ENCODE measurements at regions not wholly inside any gene's neighbourhood (a gene's known extent, or its start where the extent isn't known, plus 50 kb on each side); places are given as distances from the start of the nearest gene placed in this dataset.

DNA sequence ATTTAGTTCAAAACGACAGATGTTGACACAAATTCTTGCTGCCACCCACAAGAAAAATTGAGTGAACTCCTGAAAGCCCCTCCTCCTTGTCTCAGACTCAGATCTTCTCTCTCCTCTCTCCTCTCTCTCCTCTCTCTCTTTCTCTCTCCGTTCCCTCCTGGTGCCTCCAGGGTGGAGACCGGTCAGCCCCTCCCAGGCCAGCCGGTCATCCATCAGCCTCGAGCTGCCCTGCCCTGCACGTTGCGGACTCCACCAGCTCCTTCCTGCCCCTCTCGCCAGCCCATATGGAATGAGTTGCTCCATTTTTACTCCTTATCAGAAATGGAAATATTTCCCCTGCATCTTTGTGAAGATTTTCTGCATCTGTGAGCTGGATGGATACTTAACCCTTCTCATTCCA is 103.8 kb downstream of the TBX5 start:
- H3K4me3 ChIP-seq (replicated peaks in 1 of 3; ENCODE audit: insufficient read depth in 1 of 3, low read depth in 1 of 3, low read length in 3 of 3), result no peak overlapping the region
- no peaks in the 10 kb centered on the region for H4K20me1 ChIP-seq (replicated peaks; ENCODE audit: control insufficient read depth, extremely low read depth, insufficient read depth, low read length)
- CTCF ChIA-PET, result no interaction called here
- H3K4me2 ChIP-seq (ENCODE audit: insufficient read depth, low read length), result no peak overlapping the region
- dilution Hi-C loops (cut with MboI; ENCODE audit: extremely low pct_ligation_motif_present, low sequenced_read_pairs), result no loop called here
- POLR2A ChIA-PET, result no interaction called here
- no peak overlapping the region for H3K27ac ChIP-seq (ENCODE audit: insufficient read depth, low read depth, low read length)
- DNase-seq (ENCODE audit: low read depth, low spot score) (no peak), FAIRE-seq (no peak)
- H3K9me1 ChIP-seq (replicated peaks; ENCODE audit: control insufficient read depth, extremely low read depth, insufficient read depth, low read length), result no peaks in the 10 kb centered on the region
- no peaks in the 10 kb centered on the region for H3K9me3 ChIP-seq (replicated peaks; ENCODE audit: control insufficient read depth, insufficient read depth, low read length)
- no peaks in the 10 kb centered on the region for H3K36me3 ChIP-seq (ENCODE audit: control insufficient read depth in 2 of 2, extremely low read depth in 1 of 2, insufficient read depth in 2 of 2, low read length in 2 of 2)
- H3K79me2 ChIP-seq (ENCODE audit: control insufficient read depth, insufficient read depth, low read length), result no peaks in the 10 kb centered on the region
- no TSS peak for BruUV-seq (replicated peaks)
- H3K27me3 ChIP-seq (ENCODE audit: control insufficient read depth in 2 of 2, insufficient read depth in 2 of 2, low read length in 2 of 2), result no peaks in the 10 kb centered on the region
- intact Hi-C loops (cut with micrococcal nuclease), result no loop called here
- no peak for TF ChIP-seq POLR2AphosphoS5 (IDR thresholded peaks at IDR 0.05; ENCODE audit: insufficient read depth, low read depth, low read length)
- TF ChIP-seq JUN (IDR thresholded peaks at IDR 0.05; ENCODE audit: borderline replicate concordance, insufficient read depth, insufficient read length, low read depth), result no peak
- no peak for TF ChIP-seq MAX (IDR thresholded peaks at IDR 0.05; ENCODE audit: insufficient read depth, insufficient read length)
- TF ChIP-seq GATA2 (IDR thresholded peaks at IDR 0.05; ENCODE audit: insufficient read depth, insufficient read length, low read depth, low read length), result no peak
- TF ChIP-seq MYC (IDR thresholded peaks at IDR 0.05; ENCODE audit: low read depth, low read length), result no peak
- no peak for TF ChIP-seq FOS (IDR thresholded peaks at IDR 0.05; ENCODE audit: borderline replicate concordance, insufficient read depth, low read length)
- TF ChIP-seq CTCF (IDR thresholded peaks at IDR 0.05; ENCODE audit: extremely low read depth in 1 of 2, insufficient read depth in 1 of 2, low read depth in 1 of 2, low read length in 2 of 2), result no peak
- no peak for TF ChIP-seq EZH2 (IDR thresholded peaks at IDR 0.05; ENCODE audit: borderline replicate concordance, low read depth, low read length, severe bottlenecking)
- no peak for TF ChIP-seq POLR2A (IDR thresholded peaks at IDR 0.05; ENCODE audit: low read depth, low read length)
- no peak overlapping the region for H3K9ac ChIP-seq (replicated peaks; ENCODE audit: extremely low read depth, insufficient read depth, low read length)
- no peak overlapping the region for H2AFZ ChIP-seq (ENCODE audit: low read depth, low read length)
- no peaks in the 10 kb centered on the region for H3K4me1 ChIP-seq (ENCODE audit: control insufficient read depth, extremely low read depth, insufficient read depth, low read length)

Data from endothelial cell of umbilical vein (primary cell).